T-helper 17 cell (primary cell): ENCODE measurements at regions not wholly inside any gene's neighbourhood (a gene's known extent, or its start where the extent isn't known, plus 50 kb on each side); places are given as distances from the start of the nearest gene placed in this dataset.
"Not testable (repeated sequence)": the region's sequence is repeated elsewhere in the genome, so short reads cannot be mapped to it uniquely, and the experiment has no call there.

ENCODE experiments used
- ATAC-seq: fragments of 150-1000 bp; cut with Tn5 transposase; 2 replicates; pipeline ENCODE4 v1.10.0; 2021; ENCODE audit warnings: mild to moderate bottlenecking, moderate library complexity
- DNase-seq, 3 donors: peaks; one replicate each; pipeline versions ENCODE4 v3.0.0 to v3.0.0-alpha.2; 2020 to 2021
- H3K9me3 ChIP-seq: one replicate; pipeline ENCODE4 v1.7.0; 2013; ENCODE audit warnings: low read length, mild to moderate bottlenecking; ENCODE audit not compliant: control insufficient read depth, poor library complexity, severe bottlenecking
- H3K27ac Mint-ChIP-seq: one replicate; pipeline ENCODE4 v1.8.0; 2022; ENCODE audit warnings: mild to moderate bottlenecking, moderate library complexity, mixed read lengths
- H3K27me3 Mint-ChIP-seq: one replicate; pipeline ENCODE4 v1.8.0; 2022; ENCODE audit warnings: mixed read lengths
- H3K36me3 Mint-ChIP-seq: one replicate; pipeline ENCODE4 v1.8.0; 2022; ENCODE audit warnings: low read depth, mixed read lengths
- H3K4me1 Mint-ChIP-seq: one replicate; pipeline ENCODE4 v1.8.0; 2022; ENCODE audit warnings: mild to moderate bottlenecking, mixed read lengths
- H3K4me3 Mint-ChIP-seq: one replicate; pipeline ENCODE4 v1.8.0; 2022; ENCODE audit warnings: mild to moderate bottlenecking, moderate library complexity, mixed read lengths

GRCh38 chr7:149972977-149973376 lies 99.2 kb downstream of the ATP6V0E2 start:
- H3K4me3 Mint-ChIP-seq, ATAC-seq, H3K27ac Mint-ChIP-seq, H3K36me3 Mint-ChIP-seq, H3K9me3 ChIP-seq, H3K4me1 Mint-ChIP-seq, DNase-seq, H3K27me3 Mint-ChIP-seq: not testable (repeated sequence)

GRCh38 chr7:149973681-149974080 lies 99.9 kb downstream of the ATP6V0E2 start:
- H3K27ac Mint-ChIP-seq, H3K27me3 Mint-ChIP-seq: not testable (repeated sequence)

GRCh38 chr7:149975608-149976007 lies 101.8 kb downstream of the ATP6V0E2 start:
- not testable (repeated sequence) for H3K4me1 Mint-ChIP-seq

More at GRCh38 chr7:149973681-149974080, 99.9 kb downstream of the ATP6V0E2 start:
- not testable (repeated sequence) for H3K4me3 Mint-ChIP-seq, ATAC-seq, H3K36me3 Mint-ChIP-seq, H3K4me1 Mint-ChIP-seq, DNase-seq, H3K9me3 ChIP-seq

GRCh38 chr7:149978537-149978936 lies 104.8 kb downstream of the ATP6V0E2 start:
- H3K4me1 Mint-ChIP-seq, H3K36me3 Mint-ChIP-seq, ATAC-seq: not testable (repeated sequence)

More at GRCh38 chr7:149975608-149976007, 101.8 kb downstream of the ATP6V0E2 start:
- not testable (repeated sequence) for H3K9me3 ChIP-seq, H3K27me3 Mint-ChIP-seq, ATAC-seq, H3K4me3 Mint-ChIP-seq, DNase-seq, H3K36me3 Mint-ChIP-seq, H3K27ac Mint-ChIP-seq

GRCh38 chr7:149978944-149979343 lies 105.2 kb downstream of the ATP6V0E2 start:
- H3K36me3 Mint-ChIP-seq, H3K27me3 Mint-ChIP-seq, ATAC-seq, H3K27ac Mint-ChIP-seq, DNase-seq, H3K9me3 ChIP-seq, H3K4me3 Mint-ChIP-seq, H3K4me1 Mint-ChIP-seq: not testable (repeated sequence)

More at GRCh38 chr7:149978537-149978936, 104.8 kb downstream of the ATP6V0E2 start:
- H3K27me3 Mint-ChIP-seq, H3K4me3 Mint-ChIP-seq, H3K9me3 ChIP-seq, H3K27ac Mint-ChIP-seq, DNase-seq: not testable (repeated sequence)

- not testable (repeated sequence) for H3K9me3 ChIP-seq, ATAC-seq, H3K4me3 Mint-ChIP-seq, H3K27me3 Mint-ChIP-seq, H3K27ac Mint-ChIP-seq, DNase-seq, H3K4me1 Mint-ChIP-seq, H3K36me3 Mint-ChIP-seq
Measured at GRCh38 chr7:149982537-149983112, 108.9 kb downstream of the ATP6V0E2 start.

- H3K4me3 Mint-ChIP-seq, DNase-seq, H3K9me3 ChIP-seq, ATAC-seq, H3K4me1 Mint-ChIP-seq, H3K27me3 Mint-ChIP-seq, H3K36me3 Mint-ChIP-seq, H3K27ac Mint-ChIP-seq: not testable (repeated sequence)
Measured at GRCh38 chr7:149986866-149987265, 113.1 kb downstream of the ATP6V0E2 start.

GRCh38 chr7:149991652-149992302 lies 118.0 kb downstream of the ATP6V0E2 start:
- not testable (repeated sequence) for H3K27ac Mint-ChIP-seq, H3K4me1 Mint-ChIP-seq, H3K36me3 Mint-ChIP-seq, H3K4me3 Mint-ChIP-seq, ATAC-seq, DNase-seq, H3K9me3 ChIP-seq, H3K27me3 Mint-ChIP-seq

- not testable (repeated sequence) for H3K36me3 Mint-ChIP-seq, ATAC-seq, H3K4me1 Mint-ChIP-seq, H3K4me3 Mint-ChIP-seq, H3K27me3 Mint-ChIP-seq, H3K9me3 ChIP-seq, H3K27ac Mint-ChIP-seq, DNase-seq
Measured at GRCh38 chr7:149992366-149992765, 118.6 kb downstream of the ATP6V0E2 start.

GRCh38 chr7:149995369-149996026 lies 121.7 kb downstream of the ATP6V0E2 start:
- not testable (repeated sequence) for H3K4me3 Mint-ChIP-seq, H3K27ac Mint-ChIP-seq, DNase-seq, H3K4me1 Mint-ChIP-seq, ATAC-seq, H3K27me3 Mint-ChIP-seq, H3K9me3 ChIP-seq, H3K36me3 Mint-ChIP-seq

GRCh38 chr7:150000780-150001599 lies 127.2 kb downstream of the ATP6V0E2 start:
- not testable (repeated sequence) for H3K36me3 Mint-ChIP-seq, H3K4me1 Mint-ChIP-seq, DNase-seq, H3K4me3 Mint-ChIP-seq, H3K9me3 ChIP-seq, H3K27ac Mint-ChIP-seq, ATAC-seq, H3K27me3 Mint-ChIP-seq

- DNase-seq (no peak), ATAC-seq (no peak)
- no peak overlapping the region for H3K27ac Mint-ChIP-seq
- H3K4me1 Mint-ChIP-seq, result no peaks in the 10 kb centered on the region
- H3K4me3 Mint-ChIP-seq, result no peak overlapping the region
- H3K27me3 Mint-ChIP-seq, result no peaks in the 10 kb centered on the region
- no peaks in the 10 kb centered on the region for H3K36me3 Mint-ChIP-seq
- H3K9me3 ChIP-seq, result no peaks in the 10 kb centered on the region
Measured at GRCh38 chr7:150003304-150003810, 129.6 kb downstream of the ATP6V0E2 start.

GRCh38 chr7:150003973-150004372 lies 130.2 kb downstream of the ATP6V0E2 start:
- not testable (repeated sequence) for ATAC-seq, DNase-seq

More at GRCh38 chr7:150003973-150004372, 130.2 kb downstream of the ATP6V0E2 start:
- not testable (repeated sequence) for H3K4me3 Mint-ChIP-seq, H3K36me3 Mint-ChIP-seq, H3K27me3 Mint-ChIP-seq, H3K27ac Mint-ChIP-seq, H3K4me1 Mint-ChIP-seq, H3K9me3 ChIP-seq
